Astrocyte (in vitro differentiated cells and primary cell): ENCODE measurements at regions not wholly inside any gene's neighbourhood (a gene's known extent, or its start where the extent isn't known, plus 50 kb on each side); places are given as distances from the start of the nearest gene placed in this dataset.

Source experiments
- DNase-seq: peaks from one replicate; pipeline ENCODE4 v3.0.0-alpha.2; 2010; ENCODE audit warnings: low read depth
- FAIRE-seq: peaks from 2 replicates; lab custom pipeline; 2011; peaks lifted over from hg19 to GRCh38; lab: Jason Lieb, UNC
- H2AFZ ChIP-seq: 2 replicates; pipeline ENCODE4 v1.6.0; 2012; ENCODE audit warnings: low read depth, low read length, inconsistent platforms
- H3K27ac ChIP-seq: 2 replicates; pipeline ENCODE4 v1.5.1; 2011; ENCODE audit warnings: low read depth, low read length, inconsistent platforms
- H3K27me3 ChIP-seq: 2 replicates; pipeline ENCODE4 v1.6.0; 2011; ENCODE audit warnings: low read length, inconsistent platforms; ENCODE audit not compliant: insufficient read depth
- H3K36me3 ChIP-seq: 2 replicates; pipeline ENCODE4 v1.5.1; 2011; ENCODE audit warnings: low read length, inconsistent platforms; ENCODE audit not compliant: insufficient read depth
- H3K4me1 ChIP-seq: 2 replicates; pipeline ENCODE4 v1.5.1; 2011; ENCODE audit warnings: low read length, inconsistent platforms; ENCODE audit not compliant: insufficient read depth
- H3K4me2 ChIP-seq: 2 replicates; pipeline ENCODE4 v1.6.0; 2012; ENCODE audit warnings: low read length, inconsistent platforms
- H3K4me3 ChIP-seq: 2 replicates; pipeline ENCODE4 v1.5.1; 2011; ENCODE audit warnings: low read depth, mild to moderate bottlenecking, low read length, inconsistent platforms; ENCODE audit not compliant: insufficient read depth
- H3K79me2 ChIP-seq: 2 replicates; pipeline ENCODE4 v1.6.0; 2012; ENCODE audit warnings: mild to moderate bottlenecking, low read length, inconsistent platforms; ENCODE audit not compliant: insufficient read depth
- H3K9ac ChIP-seq: 2 replicates; pipeline ENCODE4 v1.6.0; 2012; ENCODE audit warnings: mild to moderate bottlenecking, low read length, inconsistent platforms
- H3K9me3 ChIP-seq: 2 replicates; pipeline ENCODE4 v1.5.1; 2012; ENCODE audit warnings: low read depth, mild to moderate bottlenecking, low read length, inconsistent platforms; ENCODE audit not compliant: insufficient read depth
- H4K20me1 ChIP-seq: 2 replicates; pipeline ENCODE4 v1.6.0; 2012; ENCODE audit warnings: low read length, inconsistent platforms; ENCODE audit not compliant: insufficient read depth
- H3K27ac Mint-ChIP-seq: one replicate; pipeline ENCODE4 v1.8.0; 2021; ENCODE audit warnings: mild to moderate bottlenecking, mixed read lengths; ENCODE audit not compliant: unreplicated experiment
- H3K27me3 Mint-ChIP-seq: one replicate; pipeline ENCODE4 v1.8.0; 2021; ENCODE audit warnings: low read depth, mixed read lengths; ENCODE audit not compliant: unreplicated experiment
- H3K36me3 Mint-ChIP-seq: one replicate; pipeline ENCODE4 v1.8.0; 2021; ENCODE audit warnings: low read depth, mixed read lengths; ENCODE audit not compliant: unreplicated experiment
- H3K4me1 Mint-ChIP-seq: one replicate; pipeline ENCODE4 v1.8.0; 2021; ENCODE audit warnings: low read depth, mixed read lengths; ENCODE audit not compliant: unreplicated experiment
- H3K4me3 Mint-ChIP-seq: one replicate; pipeline ENCODE4 v1.8.0; 2021; ENCODE audit warnings: mild to moderate bottlenecking, moderate library complexity, mixed read lengths; ENCODE audit not compliant: unreplicated experiment
- H3K9me3 Mint-ChIP-seq: one replicate; pipeline ENCODE4 v1.8.0; 2021; ENCODE audit warnings: mild to moderate bottlenecking, mixed read lengths; ENCODE audit not compliant: unreplicated experiment
- EZH2 ChIP-seq: IDR thresholded peaks from 2 replicates; pipeline ENCODE4 v1.6.1; 2012; ENCODE audit warnings: mild to moderate bottlenecking, low read length, inconsistent platforms; ENCODE audit not compliant: insufficient read depth
- TF ChIP-seq, protein P1 (sequence below): IDR thresholded peaks from 2 replicates; pipeline ENCODE4 v1.5.1; 2011; ENCODE audit warnings: low read depth, mild to moderate bottlenecking, inconsistent platforms, low read length, moderate library complexity; ENCODE audit not compliant: insufficient read depth

DNA sequence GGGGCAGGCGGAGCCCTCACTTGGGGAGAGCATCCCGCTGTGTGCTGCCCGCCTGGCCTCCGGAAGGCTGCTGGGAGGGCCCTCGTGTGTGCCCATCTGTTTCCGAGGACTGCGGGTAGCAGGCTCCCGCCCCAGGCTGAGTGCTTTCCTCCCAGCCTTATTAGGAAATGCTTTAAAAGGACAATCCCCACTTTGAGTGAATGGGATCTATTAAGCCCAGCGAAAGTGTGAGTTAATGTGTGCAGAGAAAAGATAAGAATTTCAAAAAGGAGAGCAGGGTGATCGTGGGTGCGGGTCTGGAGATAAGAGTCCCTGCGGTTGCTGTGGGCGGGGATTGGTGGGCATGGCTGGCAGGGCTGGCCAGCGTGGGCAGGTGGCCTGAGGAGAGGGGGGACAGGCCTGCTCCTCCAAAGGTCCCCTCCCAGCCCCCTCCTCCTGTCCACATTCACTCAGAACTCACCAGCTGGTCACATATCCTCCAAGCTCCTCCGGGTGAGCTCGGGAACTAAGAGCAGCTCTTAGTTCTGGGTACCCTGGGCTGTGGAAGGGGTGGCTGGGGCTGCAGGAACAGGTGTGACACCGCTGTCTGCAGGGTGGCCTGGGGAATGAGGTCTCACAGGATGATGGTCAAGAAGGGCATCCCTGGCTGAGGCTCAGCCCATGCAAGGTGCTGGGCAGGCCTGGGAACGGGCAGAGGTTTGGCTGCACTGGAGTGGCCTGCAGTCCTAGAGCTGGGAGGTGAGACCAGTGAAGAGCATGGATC lies 1260.3 kb downstream of the BRD1 start:
- peaks cover 8% of the 10 kb centered on the region for H3K27me3 Mint-ChIP-seq
- Histone ChIP-seq H3K27me3 (no peaks in the 10 kb centered on the region), H3K27ac (no peak overlapping the region), H3K4me2 (peak overlapping the region; percentile 33), H2AFZ (no peak overlapping the region), H3K9ac (no peak overlapping the region), H3K79me2 (no peaks in the 10 kb centered on the region), H3K4me3 (no peak overlapping the region), H3K4me1 (no peaks in the 10 kb centered on the region), H3K36me3 (no peaks in the 10 kb centered on the region), H3K9me3 (peaks cover 10% of the 10 kb centered on the region), H4K20me1 (no peaks in the 10 kb centered on the region)
- no peaks in the 10 kb centered on the region for H3K4me1 Mint-ChIP-seq
- FAIRE-seq = no peak
- H3K4me3 Mint-ChIP-seq = no peak overlapping the region
- no peak for TF ChIP-seq EZH2
- TF ChIP-seq, protein P1, sequence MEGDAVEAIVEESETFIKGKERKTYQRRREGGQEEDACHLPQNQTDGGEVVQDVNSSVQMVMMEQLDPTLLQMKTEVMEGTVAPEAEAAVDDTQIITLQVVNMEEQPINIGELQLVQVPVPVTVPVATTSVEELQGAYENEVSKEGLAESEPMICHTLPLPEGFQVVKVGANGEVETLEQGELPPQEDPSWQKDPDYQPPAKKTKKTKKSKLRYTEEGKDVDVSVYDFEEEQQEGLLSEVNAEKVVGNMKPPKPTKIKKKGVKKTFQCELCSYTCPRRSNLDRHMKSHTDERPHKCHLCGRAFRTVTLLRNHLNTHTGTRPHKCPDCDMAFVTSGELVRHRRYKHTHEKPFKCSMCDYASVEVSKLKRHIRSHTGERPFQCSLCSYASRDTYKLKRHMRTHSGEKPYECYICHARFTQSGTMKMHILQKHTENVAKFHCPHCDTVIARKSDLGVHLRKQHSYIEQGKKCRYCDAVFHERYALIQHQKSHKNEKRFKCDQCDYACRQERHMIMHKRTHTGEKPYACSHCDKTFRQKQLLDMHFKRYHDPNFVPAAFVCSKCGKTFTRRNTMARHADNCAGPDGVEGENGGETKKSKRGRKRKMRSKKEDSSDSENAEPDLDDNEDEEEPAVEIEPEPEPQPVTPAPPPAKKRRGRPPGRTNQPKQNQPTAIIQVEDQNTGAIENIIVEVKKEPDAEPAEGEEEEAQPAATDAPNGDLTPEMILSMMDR = no peak
- H3K9me3 Mint-ChIP-seq = peaks cover 7% of the 10 kb centered on the region
- H3K27ac Mint-ChIP-seq = no peak overlapping the region
- DNase-seq = no peak
- no peaks in the 10 kb centered on the region for H3K36me3 Mint-ChIP-seq

DNA sequence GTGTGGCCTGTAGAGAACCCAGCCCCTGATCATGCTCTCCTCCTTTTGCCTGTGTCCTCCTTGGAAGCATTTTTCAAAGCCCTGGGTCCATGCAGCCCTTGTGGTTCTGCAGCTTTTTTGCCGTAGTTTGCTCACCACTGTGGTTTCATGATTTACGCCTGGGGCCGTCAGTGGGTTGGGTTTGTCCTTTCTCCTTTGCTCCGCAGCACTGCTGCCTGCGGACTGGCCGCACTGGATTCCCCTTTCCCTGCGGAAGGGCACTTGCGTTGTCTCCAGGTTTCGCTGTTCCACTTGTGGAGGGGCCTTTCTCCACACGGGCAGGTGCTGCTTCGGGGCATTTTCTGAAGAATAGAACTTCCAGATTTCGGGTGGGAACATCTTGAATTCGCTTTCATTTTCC lies 1260.9 kb downstream of the BRD1 start:
- DNase-seq = no peak
- Histone ChIP-seq H3K4me1 (no peaks in the 10 kb centered on the region), H3K4me3 (no peak overlapping the region), H3K9ac (no peak overlapping the region), H3K27ac (no peak overlapping the region), H4K20me1 (no peaks in the 10 kb centered on the region), H3K9me3 (peaks cover 10% of the 10 kb centered on the region), H2AFZ (no peak overlapping the region), H3K27me3 (no peaks in the 10 kb centered on the region), H3K4me2 (peak overlapping the region; percentile 33), H3K79me2 (no peaks in the 10 kb centered on the region), H3K36me3 (no peaks in the 10 kb centered on the region)
- Mint-ChIP-seq H3K27me3 (peaks cover 7% of the 10 kb centered on the region), H3K4me3 (no peak overlapping the region), H3K36me3 (no peaks in the 10 kb centered on the region), H3K4me1 (no peaks in the 10 kb centered on the region), H3K27ac (no peak overlapping the region), H3K9me3 (peaks cover 7% of the 10 kb centered on the region)
- no peak for FAIRE-seq
- TF ChIP-seq EZH2 = no peak
- TF ChIP-seq, protein P1 = no peak

DNA sequence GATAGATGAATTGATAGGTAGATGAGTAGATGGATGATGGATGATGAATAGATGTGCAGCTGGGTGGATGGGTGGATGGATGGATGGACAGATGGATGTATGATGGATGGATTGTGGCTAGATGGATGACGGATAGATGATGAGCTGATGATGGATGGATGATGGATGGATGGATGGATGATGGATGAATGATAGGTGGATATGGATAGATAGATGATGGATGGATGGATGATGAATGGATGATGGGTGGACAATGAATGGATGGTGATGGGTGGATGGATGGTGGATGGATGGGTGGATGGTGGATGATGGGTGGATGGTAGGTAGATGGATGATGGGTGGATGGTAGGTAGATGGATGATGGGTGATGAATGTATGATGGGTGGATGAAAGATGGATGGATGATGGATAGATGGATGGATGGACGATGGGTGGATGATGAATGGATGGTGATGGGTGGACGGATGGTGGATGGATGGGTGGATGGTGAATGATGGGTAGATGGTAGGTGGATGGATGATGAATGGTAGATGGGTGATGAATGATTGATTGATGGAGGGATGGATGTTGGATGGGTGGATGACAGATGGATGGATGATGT lies 1261.7 kb downstream of the BRD1 start:
- Histone ChIP-seq H3K9me3 (peaks cover 10% of the 10 kb centered on the region), H3K27me3 (no peaks in the 10 kb centered on the region), H3K27ac (no peak overlapping the region), H3K4me2 (no peak overlapping the region), H3K79me2 (no peaks in the 10 kb centered on the region), H4K20me1 (no peaks in the 10 kb centered on the region), H3K4me3 (no peak overlapping the region), H3K9ac (no peak overlapping the region), H3K36me3 (no peaks in the 10 kb centered on the region), H2AFZ (no peak overlapping the region), H3K4me1 (no peaks in the 10 kb centered on the region)
- DNase-seq (no peak), FAIRE-seq (no peak)
- Mint-ChIP-seq H3K36me3 (no peaks in the 10 kb centered on the region), H3K9me3 (peaks cover 7% of the 10 kb centered on the region), H3K27me3 (peaks cover 7% of the 10 kb centered on the region), H3K27ac (no peak overlapping the region), H3K4me1 (peaks cover 4% of the 10 kb centered on the region), H3K4me3 (no peak overlapping the region)
- TF ChIP-seq, protein P1 = no peak
- TF ChIP-seq EZH2 = no peak
